ENCODE measurements at regions not wholly inside any gene's neighbourhood (a gene's known extent, or its start where the extent isn't known, plus 50 kb on each side); places are given as distances from the start of the nearest gene placed in this dataset.

GRCh38 chr5:33303579-33304095 is 137.1 kb upstream of the TARS1 start:
- DNase-seq (no peak), ATAC-seq (no peak)
- intact Hi-C loops (cut with micrococcal nuclease): no loop called here

GRCh38 chr5:33304601-33305000 is 136.2 kb upstream of the TARS1 start:
- intact Hi-C loops (cut with micrococcal nuclease): no loop called here
- ATAC-seq (no peak), DNase-seq (no peak)

- intact Hi-C loops (cut with micrococcal nuclease): no loop called here
- DNase-seq (no peak), ATAC-seq (no peak)
These were observed 135.2 kb upstream of the TARS1 start for GRCh38 chr5:33305572-33305971.

GRCh38 chr5:33306758-33307157 is 134.0 kb upstream of the TARS1 start:
- intact Hi-C loops (cut with micrococcal nuclease): no loop called here
- DNase-seq: no peak
- ATAC-seq: no peak

GRCh38 chr5:33308586-33308985 is 132.2 kb upstream of the TARS1 start:
- no peak for DNase-seq
- intact Hi-C loops (cut with micrococcal nuclease): no loop called here

GRCh38 chr5:33309068-33309467 is 131.7 kb upstream of the TARS1 start:
- intact Hi-C loops (cut with micrococcal nuclease): no loop called here

More at GRCh38 chr5:33308586-33308985, 132.2 kb upstream of the TARS1 start:
- ATAC-seq: no peak

GRCh38 chr5:33309536-33310345 is 131.0 kb upstream of the TARS1 start:
- no peak for ATAC-seq
- intact Hi-C loops (cut with micrococcal nuclease): no loop called here

More at GRCh38 chr5:33309068-33309467, 131.7 kb upstream of the TARS1 start:
- DNase-seq (no peak), ATAC-seq (no peak)

GRCh38 chr5:33310451-33310850 is 130.3 kb upstream of the TARS1 start:
- intact Hi-C loops (cut with micrococcal nuclease): no loop called here
- ATAC-seq (no peak), DNase-seq (no peak)

More at GRCh38 chr5:33309536-33310345, 131.0 kb upstream of the TARS1 start:
- no peak for DNase-seq

GRCh38 chr5:33311893-33312292 is 128.9 kb upstream of the TARS1 start:
- no peak for ATAC-seq
- no peak for DNase-seq
- intact Hi-C loops (cut with micrococcal nuclease): no loop called here

- DNase-seq: no peak
- ATAC-seq: no peak
- intact Hi-C loops (cut with micrococcal nuclease): no loop called here
These were observed 127.9 kb upstream of the TARS1 start for GRCh38 chr5:33312571-33313549.

- intact Hi-C loops (cut with micrococcal nuclease): no loop called here
- ATAC-seq (no peak), DNase-seq (no peak)
These were observed 125.6 kb upstream of the TARS1 start for GRCh38 chr5:33315189-33315588.

GRCh38 chr5:33316773-33317172 is 124.0 kb upstream of the TARS1 start:
- no peak for ATAC-seq
- intact Hi-C loops (cut with micrococcal nuclease): no loop called here
- DNase-seq: no peak

GRCh38 chr5:33317271-33317670 is 123.5 kb upstream of the TARS1 start:
- intact Hi-C loops (cut with micrococcal nuclease): no loop called here
- ATAC-seq (no peak), DNase-seq (no peak)

GRCh38 chr5:33319151-33319550 is 121.6 kb upstream of the TARS1 start:
- ATAC-seq (no peak), DNase-seq (no peak)
- intact Hi-C loops (cut with micrococcal nuclease): no loop called here

- peak; percentile 46 for ATAC-seq
- intact Hi-C loops (cut with micrococcal nuclease): no loop called here
- DNase-seq: no peak
These were observed 120.9 kb upstream of the TARS1 start for GRCh38 chr5:33319841-33320240.

- intact Hi-C loops (cut with micrococcal nuclease): no loop called here
- DNase-seq (no peak), ATAC-seq (peak; percentile 91)
These were observed 119.7 kb upstream of the TARS1 start for GRCh38 chr5:33321026-33321425.

GRCh38 chr5:33322632-33323031 is 118.1 kb upstream of the TARS1 start:
- ATAC-seq: peak; percentile 61

GRCh38 chr5:33324667-33325307 is 116.0 kb upstream of the TARS1 start:
- DNase-seq: no peak
- no peak for ATAC-seq
- intact Hi-C loops (cut with micrococcal nuclease): no loop called here

More at GRCh38 chr5:33322632-33323031, 118.1 kb upstream of the TARS1 start:
- intact Hi-C loops (cut with micrococcal nuclease): no loop called here
- DNase-seq: no peak

GRCh38 chr5:33328818-33329217 is 111.9 kb upstream of the TARS1 start:
- DNase-seq (no peak), ATAC-seq (no peak)
- intact Hi-C loops (cut with micrococcal nuclease): no loop called here
